IMR-90 (cell line): ENCODE measurements at regions not wholly inside any gene's neighbourhood (a gene's known extent, or its start where the extent isn't known, plus 50 kb on each side); places are given as distances from the start of the nearest gene placed in this dataset.

Experiments
- ATAC-seq: fragments of 200-7000 bp; cut with Tn5 transposase; 2 replicates; pipeline ENCODE4 v1.9.1; 2020; ENCODE audit warnings: low read depth, mild to moderate bottlenecking, moderate library complexity
- BruUV-seq: library from RNA; stranded (reverse); fragments of 400-500 nt; replicated peaks from 2 replicates; lab custom pipeline; 2021; lab: Mats Ljungman, UMichigan
- CTCF ChIA-PET: fragments of 300-600 bp; formaldehyde crosslinking; extraction: SDS; loops from one replicate; lab custom pipeline; 2021; ENCODE audit warnings: antibody characterized with exemption; lab: Yijun Ruan, JAX
- POLR2A ChIA-PET: fragments of 300-600 bp; sonication (Branson Sonifier 250); formaldehyde crosslinking; loops from one replicate; lab custom pipeline; 2022; ENCODE audit warnings: antibody characterized with exemption; ENCODE audit not compliant: unreplicated experiment; lab: Charles Lee
- DNase-seq: peaks from one replicate; pipeline ENCODE4 v3.0.0; 2013
- H2AFZ ChIP-seq: replicated peaks from 2 replicates; pipeline ENCODE3; 2013; ENCODE audit warnings: low read length, mild to moderate bottlenecking; ENCODE audit not compliant: poor library complexity
- H2AK5ac ChIP-seq: 2 replicates; pipeline ENCODE4 v1.6.1; 2013; ENCODE audit warnings: low read depth, low read length, inconsistent platforms
- H2AK9ac ChIP-seq: replicated peaks from 2 replicates; pipeline ENCODE3; 2013; ENCODE audit warnings: mild to moderate bottlenecking, low read depth, low read length, moderate library complexity; ENCODE audit not compliant: poor library complexity
- H2BK120ac ChIP-seq: 2 replicates; pipeline ENCODE4 v1.6.1; 2013; ENCODE audit warnings: low read depth, low read length, inconsistent platforms
- H2BK15ac ChIP-seq: 3 replicates; pipeline ENCODE4 v1.6.1; 2013; ENCODE audit warnings: low read depth, low read length, inconsistent platforms
- H2BK20ac ChIP-seq: 2 replicates; pipeline ENCODE4 v1.6.1; 2013; ENCODE audit warnings: low read depth, mild to moderate bottlenecking, inconsistent platforms, low read length, moderate library complexity
- H2BK5ac ChIP-seq: 2 replicates; pipeline ENCODE4 v1.6.1; 2013; ENCODE audit warnings: mild to moderate bottlenecking, low read depth, low read length, inconsistent platforms; ENCODE audit not compliant: poor library complexity, severe bottlenecking
- H3K14ac ChIP-seq: replicated peaks from 2 replicates; pipeline ENCODE4 v1.6.1; 2013; ENCODE audit warnings: low read depth, low read length, inconsistent platforms
- H3K18ac ChIP-seq: 2 replicates; pipeline ENCODE4 v1.6.1; 2013; ENCODE audit warnings: low read depth, low read length, control low read depth
- H3K23ac ChIP-seq: 2 replicates; pipeline ENCODE4 v1.6.1; 2013; ENCODE audit warnings: low read depth, low read length, inconsistent platforms
- H3K27ac ChIP-seq: 2 replicates; pipeline ENCODE4 v1.5.1; 2013; ENCODE audit warnings: mild to moderate bottlenecking, control low read depth, low read length; ENCODE audit not compliant: insufficient read depth
- H3K27me3 ChIP-seq: 2 replicates; pipeline ENCODE4 v1.6.1; 2013; ENCODE audit warnings: low read length; ENCODE audit not compliant: control insufficient read depth, insufficient read depth
- H3K36me3 ChIP-seq: 2 replicates; pipeline ENCODE4 v1.6.1; 2013; ENCODE audit warnings: low read length, mixed read lengths; ENCODE audit not compliant: control insufficient read depth, insufficient read depth
- H3K4ac ChIP-seq: 2 replicates; pipeline ENCODE4 v1.6.1; 2013; ENCODE audit warnings: low read depth, low read length, inconsistent platforms
- H3K4me1 ChIP-seq: 2 replicates; pipeline ENCODE4 v1.6.1; 2013; ENCODE audit warnings: low read length, mixed read lengths; ENCODE audit not compliant: control insufficient read depth, insufficient read depth
- H3K4me2 ChIP-seq: 2 replicates; pipeline ENCODE4 v1.6.1; 2013; ENCODE audit warnings: low read depth, mild to moderate bottlenecking, control low read depth, low read length, moderate library complexity
- H3K4me3 ChIP-seq: 2 replicates; pipeline ENCODE4 v1.5.1; 2013; ENCODE audit warnings: low read depth, mild to moderate bottlenecking, control low read depth, low read length, moderate library complexity; ENCODE audit not compliant: insufficient read depth
- H3K56ac ChIP-seq: 2 replicates; pipeline ENCODE4 v1.6.1; 2013; ENCODE audit warnings: low read length, inconsistent platforms; ENCODE audit not compliant: insufficient read depth; ENCODE audit errors: extremely low read depth
- H3K79me1 ChIP-seq, 2 experiments: 2 replicates each; pipeline ENCODE4 v1.6.1; 2013; ENCODE audit warnings: low read length in 2 of 2, inconsistent platforms in 1 of 2, low read depth in 1 of 2
- H3K9ac ChIP-seq: 2 replicates; pipeline ENCODE4 v1.6.1; 2013; ENCODE audit warnings: low read depth, low read length, control low read depth
- H3K9me1 ChIP-seq: 2 replicates; pipeline ENCODE4 v1.6.1; 2013; ENCODE audit warnings: low read length, inconsistent platforms; ENCODE audit not compliant: insufficient read depth
- H3K9me3 ChIP-seq: 2 replicates; pipeline ENCODE4 v1.6.1; 2013; ENCODE audit warnings: low read length; ENCODE audit not compliant: control insufficient read depth, insufficient read depth
- H4K20me1 ChIP-seq: 2 replicates; pipeline ENCODE4 v1.6.1; 2013; ENCODE audit warnings: low read length, inconsistent platforms; ENCODE audit not compliant: insufficient read depth
- H4K5ac ChIP-seq: 2 replicates; pipeline ENCODE4 v1.6.1; 2013; ENCODE audit warnings: mild to moderate bottlenecking, low read depth, low read length, control low read depth
- H4K8ac ChIP-seq, 2 experiments: 2 replicates each; pipeline ENCODE4 v1.6.1; 2013; ENCODE audit warnings: low read depth in 2 of 2, low read length in 2 of 2, control low read depth in 1 of 2, inconsistent platforms in 1 of 2
- H4K91ac ChIP-seq: 2 replicates; pipeline ENCODE4 v1.6.1; 2013; ENCODE audit warnings: low read depth, low read length, inconsistent platforms; ENCODE audit not compliant: insufficient read depth
- NFE2L2 ChIP-seq: fragments of 150-350 bp; IDR thresholded peaks from 2 replicates; pipeline ENCODE4 v1.6.1; 2016; ENCODE audit warnings: low read depth, mild to moderate bottlenecking, low read length
- dilution Hi-C: fragments of 300-500 bp; cut with HindIII; formaldehyde crosslinking; loops from one replicate; pipeline ENCODE4 v1.14.3; 2018; ENCODE audit warnings: low sequenced_read_pairs; ENCODE audit not compliant: unreplicated experiment
- in situ Hi-C: fragments of 300-500 bp; cut with MboI; formaldehyde crosslinking; loops from 3 replicates; pipeline ENCODE4 v1.14.3; 2019; ENCODE audit warnings: low sequenced_read_pairs, inconsistent platforms, mixed read lengths
- intact Hi-C: fragments of 100-400 bp; cut with micrococcal nuclease; formaldehyde crosslinking; loops from 2 replicates; pipeline ENCODE4 v1.10.0; 2022

DNA sequence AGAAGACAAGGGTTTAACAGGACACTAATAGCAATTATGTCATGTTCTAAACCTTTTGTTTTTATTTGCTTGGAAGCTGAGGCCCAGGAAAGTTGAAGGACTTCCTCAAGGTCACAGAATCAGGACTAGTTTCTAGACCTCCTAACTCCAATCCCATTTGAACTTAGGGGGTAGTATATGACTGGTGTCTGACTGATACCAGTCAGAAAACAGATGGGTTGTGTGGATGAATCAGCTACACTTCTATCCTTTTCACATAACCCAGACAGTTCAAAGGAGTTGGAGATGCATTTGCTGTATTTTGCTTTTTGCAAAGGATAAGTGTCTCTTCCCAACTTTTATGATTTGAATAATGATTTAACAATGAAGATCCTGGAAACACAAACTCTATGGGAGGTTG is 322.5 kb downstream of the HLX start:
- H3K36me3 ChIP-seq = no peaks in the 10 kb centered on the region
- H3K27ac ChIP-seq = no peak overlapping the region
- no peak overlapping the region for H2AK9ac ChIP-seq
- H4K91ac ChIP-seq = no peak overlapping the region
- no peaks in the 10 kb centered on the region for H3K27me3 ChIP-seq
- no peak overlapping the region for H3K9ac ChIP-seq
- no peaks in the 10 kb centered on the region for H3K79me1 ChIP-seq
- no peak overlapping the region for H3K18ac ChIP-seq
- H3K14ac ChIP-seq = no peak overlapping the region
- ChIA-PET CTCF (interaction anchor here (0.7 to 1.0 kb wide), 2 partner anchors 85 to 293 kb away, joined by 3 to 4 read pairs; no protein-coding TSS in a partner anchor), POLR2A (interaction anchor here (0.6 kb wide), 1 partner anchor 209 kb away, joined by 3 read pairs; no protein-coding TSS in a partner anchor)
- H4K20me1 ChIP-seq = no peaks in the 10 kb centered on the region
- H3K9me1 ChIP-seq = no peaks in the 10 kb centered on the region
- no peak overlapping the region for H3K4me2 ChIP-seq
- no peak for TF ChIP-seq NFE2L2
- H2BK20ac ChIP-seq = no peak overlapping the region
- H4K5ac ChIP-seq = no peak overlapping the region
- H3K56ac ChIP-seq = no peak overlapping the region
- no peak overlapping the region for H2BK120ac ChIP-seq
- H2AFZ ChIP-seq = no peak overlapping the region
- dilution Hi-C loops = no loop called here
- no peak overlapping the region for H3K4ac ChIP-seq
- no peak overlapping the region for H3K23ac ChIP-seq
- no TSS peak for BruUV-seq
- H3K9me3 ChIP-seq = no peaks in the 10 kb centered on the region
- no peak overlapping the region for H4K8ac ChIP-seq
- H3K4me3 ChIP-seq = no peak overlapping the region
- no peak overlapping the region for H2AK5ac ChIP-seq
- ATAC-seq = no peak
- intact Hi-C loops = loop anchor here (5.0 kb wide), 1 partner anchor 209 kb away; no protein-coding TSS in a partner anchor
- no peak overlapping the region for H2BK5ac ChIP-seq
- no peak overlapping the region for H2BK15ac ChIP-seq
- in situ Hi-C loops = loop anchor here (5.0 to 10.0 kb wide), 2 partner anchors 299 to 327 kb away; partner anchors contain the start of gene HLX
- H3K4me1 ChIP-seq = no peaks in the 10 kb centered on the region
- DNase-seq = no peak
